Heart left ventricle (tissue), 16 donors: ENCODE measurements at regions not wholly inside any gene's neighbourhood (a gene's known extent, or its start where the extent isn't known, plus 50 kb on each side); places are given as distances from the start of the nearest gene placed in this dataset.

Experiments used
- ATAC-seq, 4 donors: fragments of 200-7000 bp; cut with Tn5 transposase; one replicate each; pipeline ENCODE4 v1.9.1; 2020 to 2022; ENCODE audit warnings: moderate library complexity in 4 of 4, mild to moderate bottlenecking in 3 of 4, moderate number of reproducible peaks in 1 of 4
- DNase-seq, 5 donors: peaks; one replicate each; pipeline ENCODE4 v3.0.0-alpha.2; 2020
- H3K27ac ChIP-seq, 12 donors: fragments of 200-600 bp; sonication (generic) in 4 of 12; one replicate each; pipeline versions ENCODE4 v1.5.0 to v1.8.0; 2016 to 2022; ENCODE audit warnings: mild to moderate bottlenecking in 2 of 12
- H3K27me3 ChIP-seq, 9 donors: fragments of 200-600 bp; sonication (generic) in 2 of 9; one replicate each; pipeline versions ENCODE4 v1.5.1 to v1.8.0; 2016 to 2022; ENCODE audit warnings: mild to moderate bottlenecking in 3 of 9
- H3K36me3 ChIP-seq, 9 donors: fragments of 200-600 bp; sonication (generic) in 2 of 9; one replicate each; pipeline versions ENCODE4 v1.5.0 to v1.8.0; 2018 to 2022; ENCODE audit warnings: mild to moderate bottlenecking in 2 of 9
- H3K4me1 ChIP-seq, 12 donors: fragments of 200-600 bp; sonication (generic) in 4 of 12; one replicate each; pipeline versions ENCODE4 v1.5.0 to v1.8.0; 2016 to 2022; ENCODE audit warnings: mild to moderate bottlenecking in 3 of 12
- H3K4me3 ChIP-seq, 12 donors: fragments of 200-600 bp; sonication (generic) in 4 of 12; one replicate each; pipeline versions ENCODE4 v1.5.0 to v1.8.0; 2017 to 2022; ENCODE audit warnings: mild to moderate bottlenecking in 9 of 12, moderate library complexity in 4 of 12
- H3K9me3 ChIP-seq, 12 donors: fragments of 200-600 bp; sonication (generic) in 4 of 12; one replicate each; pipeline versions ENCODE4 v1.5.0 to v1.8.0; 2016 to 2022; ENCODE audit warnings: mild to moderate bottlenecking in 1 of 12
- CTCF ChIP-seq, 12 donors: fragments of 200-600 bp; sonication (generic) in 4 of 12; IDR thresholded peaks; one replicate each; pipeline versions ENCODE4 v1.5.0 to v1.8.0; 2018 to 2022; ENCODE audit warnings: antibody characterized with exemption in 12 of 12, mild to moderate bottlenecking in 5 of 12
- POLR2A ChIP-seq, 2 donors: fragments of 450-650 bp; IDR thresholded peaks; one replicate each; pipeline ENCODE4 v1.6.1; 2017; ENCODE audit warnings: antibody characterized with exemption in 2 of 2, mild to moderate bottlenecking in 2 of 2, moderate library complexity in 2 of 2
- WGBS, 4 donors: extraction: QIAGEN DNeasy Blood & Tissue Kit in 2 of 4; methylation state at CpG; one replicate each; pipeline versions ENCODE4 v1.1.5 to v1.1.7; 2013 to 2018; 5-methylcytosine and 5-hydroxymethylcytosine counted together
- intact Hi-C, 10 donors: fragments of 100-400 bp; cut with DNase I; formaldehyde crosslinking; loops; one replicate each; pipeline versions ENCODE4 v1.11.1 to v1.14.2; 2022
- donor health status: ischemic (EF 13 %, LVEDD 7.1; RV severe dilation, severe dysfunction).
- donor health status: healthy with polysubstance abuse.
- donor health status: DM: no; HTN: yes; CAD: no.
- donor health status: DM: no; HTN: no; CAD: no.
- donor health status: ischemic (EF 25% LVEDD 6.9; RV normal size, moderate dysfunction).
- donor health status: ischemic (EF 25% LVEDD 5.7; RV mildly dilated, moderate dysfunction).
- donor health status: healthy.
- donor health status: DM: yes; HTN: yes; CAD: no.
- donor health status: ischemic (EF 35%, LVEDD 5.7; RV mildly dilated, moderate dysfunction).
- donor health status: nonischemic (EF 11% LVEDD 7.7; RV severe dilation, severe dysfunction).
- donor health status: DM: yes; HTN: yes; CAD: no.
- donor health status: PGD.
- donor health status: ischemic (EF 29% LVEDD 5.4; RV normal size, mild dysfunction).
- donor health status: nonischemic (EF 23%, LVEDD 6.1; RV moderate dilation, normal function).

DNA sequence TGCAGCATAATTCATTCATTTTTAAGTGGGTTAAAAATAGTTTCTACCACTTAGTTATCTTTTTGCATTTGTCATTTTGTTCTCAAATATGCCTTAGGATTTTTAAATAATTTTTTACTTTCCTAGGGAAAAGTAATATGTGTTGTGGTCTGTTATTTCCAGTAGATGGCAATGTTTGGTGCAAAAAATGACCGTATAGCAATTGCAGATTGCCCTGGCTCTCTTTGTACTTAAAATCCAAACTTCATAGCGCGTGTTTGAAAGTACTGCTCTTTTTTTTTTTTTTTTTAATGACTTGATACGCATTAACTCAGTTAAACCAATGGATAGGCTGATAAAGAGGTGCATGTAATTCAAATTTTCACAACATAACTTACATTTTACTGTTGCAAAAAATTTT is 74.4 kb upstream of the RBMX start:
- no peak for DNase-seq
- no peaks in the 10 kb centered on the region for H3K9me3 ChIP-seq
- TF ChIP-seq CTCF (IDR thresholded peaks at IDR 0.05) = peak in 11 of 12 donors; percentile 21 to 52 (median 35)
- no peak for TF ChIP-seq POLR2A (IDR thresholded peaks at IDR 0.05)
- H3K27ac ChIP-seq = no peak overlapping the region
- ATAC-seq = no peak
- H3K27me3 ChIP-seq = peaks cover 0 to 5% (median 0%) of the 10 kb centered on the region in 9 donors
- intact Hi-C loops = loop anchor here (2.0 to 10.0 kb wide), 6 partner anchors 90 to 240 kb away; no protein-coding TSS in a partner anchor
- no peaks in the 10 kb centered on the region for H3K36me3 ChIP-seq
- no peaks in the 10 kb centered on the region for H3K4me1 ChIP-seq
- H3K4me3 ChIP-seq = no peak overlapping the region
- 7 to 18% (median 13%) methylated on average over 4 of the region's 4 CpGs for WGBS, 4 donors

GRCh38 chrX:136953867-136954787 is 73.6 kb upstream of the RBMX start:
- no peaks in the 10 kb centered on the region for H3K9me3 ChIP-seq
- H3K4me1 ChIP-seq = no peaks in the 10 kb centered on the region
- intact Hi-C loops = loop anchor here in 7 of 10 donors (2.0 to 10.0 kb wide), 5 partner anchors 91 to 241 kb away; no protein-coding TSS in a partner anchor
- WGBS, 4 donors = 59 to 64% (median 62%) methylated on average over 26 of the region's 26 CpGs
- ATAC-seq (peak in 1 of 4 donors; percentile 62), DNase-seq (peak; percentile 20 to 54 (median 41))
- H3K27ac ChIP-seq = no peak overlapping the region
- no peak overlapping the region for H3K4me3 ChIP-seq
- H3K27me3 ChIP-seq = peaks cover 0 to 5% (median 0%) of the 10 kb centered on the region in 9 donors
- peak; percentile 27 to 61 (median 50) for TF ChIP-seq CTCF (IDR thresholded peaks at IDR 0.05)
- TF ChIP-seq POLR2A (IDR thresholded peaks at IDR 0.05) = no peak
- no peaks in the 10 kb centered on the region for H3K36me3 ChIP-seq

GRCh38 chrX:136950211-136950610 is 69.7 kb upstream of the RBMX start:
- no peak for ATAC-seq
- no peaks in the 10 kb centered on the region for H3K36me3 ChIP-seq
- H3K27ac ChIP-seq = no peak overlapping the region
- H3K9me3 ChIP-seq = no peaks in the 10 kb centered on the region
- no peaks in the 10 kb centered on the region for H3K4me1 ChIP-seq
- no peak overlapping the region for H3K4me3 ChIP-seq
- WGBS, 4 donors = 64 to 82% (median 74%) methylated on average over 4 of the region's 4 CpGs
- no peak for DNase-seq
- TF ChIP-seq POLR2A (IDR thresholded peaks at IDR 0.05) (no peak), CTCF (IDR thresholded peaks at IDR 0.05) (no peak)
- intact Hi-C loops = loop anchor here in 5 of 10 donors (10.0 kb wide), 3 partner anchors 95 to 245 kb away; no protein-coding TSS in a partner anchor
- no peaks in the 10 kb centered on the region for H3K27me3 ChIP-seq
